NB4 (cell line): ENCODE measurements at regions not wholly inside any gene's neighbourhood (a gene's known extent, or its start where the extent isn't known, plus 50 kb on each side); places are given as distances from the start of the nearest gene placed in this dataset.

Experiments
- MYC ChIP-seq: IDR thresholded peaks from 2 replicates; pipeline ENCODE4 v1.6.1; 2011; ENCODE audit warnings: low read depth, low read length
- POLR2A ChIP-seq: IDR thresholded peaks from 2 replicates; pipeline ENCODE4 v1.6.1; 2011; ENCODE audit warnings: mild to moderate bottlenecking; ENCODE audit not compliant: insufficient read length; ENCODE audit errors: extremely low read depth
- TF ChIP-seq, protein P1 (sequence below): IDR thresholded peaks from one replicate; pipeline ENCODE4 v1.5.1; 2012; ENCODE audit warnings: low read depth, low read length
- TF ChIP-seq, protein P2 (sequence below): IDR thresholded peaks from 2 replicates; pipeline ENCODE4 v1.6.1; 2011; ENCODE audit warnings: low read depth, low read length

DNA sequence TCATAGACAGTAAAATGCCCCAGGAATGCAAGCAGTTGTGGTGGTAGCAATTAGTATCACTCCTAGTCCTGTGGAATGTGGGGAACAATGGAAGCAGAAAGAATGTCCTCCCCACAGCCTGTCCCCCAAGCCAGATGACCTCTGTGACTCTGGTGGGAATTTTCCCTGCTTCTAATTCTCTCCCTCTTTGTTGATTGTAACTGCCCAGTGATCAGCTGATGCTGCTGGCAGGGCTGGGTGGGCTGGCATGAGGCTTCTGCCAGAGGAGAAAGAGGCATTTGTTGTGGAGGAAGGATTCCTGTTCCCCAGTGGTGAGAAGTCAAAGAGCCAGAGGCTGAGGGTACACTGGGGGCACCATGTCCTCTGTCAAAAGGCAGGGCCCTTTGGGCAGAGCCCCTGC is 116.7 kb upstream of the NCAM1 start:
- TF ChIP-seq, protein P1, sequence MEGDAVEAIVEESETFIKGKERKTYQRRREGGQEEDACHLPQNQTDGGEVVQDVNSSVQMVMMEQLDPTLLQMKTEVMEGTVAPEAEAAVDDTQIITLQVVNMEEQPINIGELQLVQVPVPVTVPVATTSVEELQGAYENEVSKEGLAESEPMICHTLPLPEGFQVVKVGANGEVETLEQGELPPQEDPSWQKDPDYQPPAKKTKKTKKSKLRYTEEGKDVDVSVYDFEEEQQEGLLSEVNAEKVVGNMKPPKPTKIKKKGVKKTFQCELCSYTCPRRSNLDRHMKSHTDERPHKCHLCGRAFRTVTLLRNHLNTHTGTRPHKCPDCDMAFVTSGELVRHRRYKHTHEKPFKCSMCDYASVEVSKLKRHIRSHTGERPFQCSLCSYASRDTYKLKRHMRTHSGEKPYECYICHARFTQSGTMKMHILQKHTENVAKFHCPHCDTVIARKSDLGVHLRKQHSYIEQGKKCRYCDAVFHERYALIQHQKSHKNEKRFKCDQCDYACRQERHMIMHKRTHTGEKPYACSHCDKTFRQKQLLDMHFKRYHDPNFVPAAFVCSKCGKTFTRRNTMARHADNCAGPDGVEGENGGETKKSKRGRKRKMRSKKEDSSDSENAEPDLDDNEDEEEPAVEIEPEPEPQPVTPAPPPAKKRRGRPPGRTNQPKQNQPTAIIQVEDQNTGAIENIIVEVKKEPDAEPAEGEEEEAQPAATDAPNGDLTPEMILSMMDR, result no peak
- TF ChIP-seq, protein P2, sequence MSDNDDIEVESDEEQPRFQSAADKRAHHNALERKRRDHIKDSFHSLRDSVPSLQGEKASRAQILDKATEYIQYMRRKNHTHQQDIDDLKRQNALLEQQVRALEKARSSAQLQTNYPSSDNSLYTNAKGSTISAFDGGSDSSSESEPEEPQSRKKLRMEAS, result no peak
- no peak for TF ChIP-seq MYC
- TF ChIP-seq POLR2A, result no peak
